B cell (primary cell): ENCODE measurements at regions not wholly inside any gene's neighbourhood (a gene's known extent, or its start where the extent isn't known, plus 50 kb on each side); places are given as distances from the start of the nearest gene placed in this dataset.

Experiments used
- ATAC-seq: fragments of 200-7000 bp; cut with Tn5 transposase; one replicate; pipeline ENCODE4 v1.10.0; 2021; ENCODE audit warnings: low read depth, mild to moderate bottlenecking, moderate number of reproducible peaks, moderate library complexity
- CTCF ChIA-PET: fragments of 350-600 bp; sonication (Branson Sonifier 250); formaldehyde crosslinking; loops from one replicate; lab custom pipeline; 2021; ENCODE audit warnings: antibody characterized with exemption, inconsistent platforms; lab: Charles Lee
- POLR2A ChIA-PET: fragments of 350-600 bp; sonication (Branson Sonifier 250); formaldehyde crosslinking; loops from one replicate; lab custom pipeline; 2021; ENCODE audit warnings: antibody characterized with exemption; lab: Charles Lee
- DNase-seq: peaks from one replicate; pipeline ENCODE4 v3.0.0; 2013
- H2AFZ ChIP-seq: 2 replicates; pipeline ENCODE4 v1.6.1; 2012; ENCODE audit warnings: mild to moderate bottlenecking, low read depth, low read length; ENCODE audit not compliant: insufficient read depth, poor library complexity, severe bottlenecking
- H3K27ac ChIP-seq, 2 donors: 1 replicate in 1 of 2; 2 replicates in 1 of 2; pipeline ENCODE4 v1.5.1; 2012 to 2013; ENCODE audit warnings: low read length in 2 of 2, mild to moderate bottlenecking in 2 of 2, moderate library complexity in 1 of 2
- H3K27me3 ChIP-seq, 4 experiments: fragments of 200-600 bp in 1 of 4; sonication (generic) in 1 of 4; replicated peaks in 1 of 4; 1 replicate in 2 of 4; 2 replicates in 2 of 4; pipeline versions ENCODE4 v1.6.1 to v1.7.0; 2013 to 2016; ENCODE audit warnings: low read length in 3 of 4, mild to moderate bottlenecking in 2 of 4, mixed read lengths in 1 of 4, moderate library complexity in 1 of 4; ENCODE audit not compliant: insufficient read depth in 4 of 4, control insufficient read depth in 3 of 4; ENCODE audit errors: control extremely low read depth in 1 of 4
- H3K36me3 ChIP-seq, 2 experiments: replicated peaks in 1 of 2; 1 replicate in 1 of 2; 2 replicates in 1 of 2; pipeline versions ENCODE4 v1.6.1 to v1.7.1; 2013; ENCODE audit warnings: low read length in 1 of 2; ENCODE audit not compliant: insufficient read depth in 2 of 2, control insufficient read depth in 1 of 2; ENCODE audit errors: control extremely low read depth in 1 of 2, extremely low read depth in 1 of 2
- H3K4me1 ChIP-seq, 2 donors: fragments of 200-600 bp in 1 of 2; sonication (generic) in 1 of 2; 1 replicate in 1 of 2; 2 replicates in 1 of 2; pipeline versions ENCODE4 v1.5.1 to v1.6.1; 2013 to 2017; ENCODE audit warnings: low read length in 2 of 2; ENCODE audit not compliant: control insufficient read depth in 2 of 2, insufficient read depth in 2 of 2
- H3K4me2 ChIP-seq: replicated peaks from 2 replicates; pipeline ENCODE3; 2012; ENCODE audit warnings: mild to moderate bottlenecking, low read depth, low read length; ENCODE audit not compliant: poor library complexity, severe bottlenecking
- H3K4me3 ChIP-seq, 5 experiments: fragments of 200-600 bp in 1 of 5; sonication (generic) in 1 of 5; 1 replicate in 3 of 5; 2 replicates in 2 of 5; pipeline versions ENCODE4 v1.5.1 to v1.7.0; 2011 to 2016; ENCODE audit warnings: low read length in 4 of 5, mild to moderate bottlenecking in 4 of 5, low read depth in 2 of 5, control low read depth in 1 of 5, moderate library complexity in 1 of 5; ENCODE audit not compliant: insufficient read depth in 1 of 5; ENCODE audit errors: control extremely low read depth in 1 of 5, extremely low read depth in 1 of 5
- H3K79me2 ChIP-seq: fragments of 200-600 bp; sonication (generic); one replicate; pipeline ENCODE4 v1.6.0; 2016; ENCODE audit warnings: low read length; ENCODE audit not compliant: control insufficient read depth, insufficient read depth
- H3K9ac ChIP-seq: fragments of 200-600 bp; sonication (generic); 2 replicates; pipeline ENCODE4 v1.6.1; 2017; ENCODE audit warnings: mild to moderate bottlenecking, low read length, moderate library complexity
- H3K9me3 ChIP-seq, 3 donors: one replicate each; pipeline versions ENCODE4 v1.6.1 to v1.7.1; 2013; ENCODE audit warnings: low read length in 2 of 3; ENCODE audit not compliant: control insufficient read depth in 2 of 3, insufficient read depth in 1 of 3; ENCODE audit errors: control extremely low read depth in 1 of 3
- H4K20me1 ChIP-seq: 2 replicates; pipeline ENCODE4 v1.6.0; 2012; ENCODE audit warnings: mild to moderate bottlenecking, low read length; ENCODE audit not compliant: insufficient read depth, control insufficient read depth, poor library complexity, severe bottlenecking
- H3K27ac Mint-ChIP-seq: one replicate; pipeline ENCODE4 v1.8.0; 2021; ENCODE audit warnings: mixed read lengths
- H3K27me3 Mint-ChIP-seq: one replicate; pipeline ENCODE4 v1.8.0; 2021; ENCODE audit warnings: mixed read lengths
- H3K4me1 Mint-ChIP-seq: one replicate; pipeline ENCODE4 v1.8.0; 2021; ENCODE audit warnings: mixed read lengths
- H3K4me3 Mint-ChIP-seq: one replicate; pipeline ENCODE4 v1.8.0; 2021; ENCODE audit warnings: mixed read lengths
- H3K9me3 Mint-ChIP-seq: one replicate; pipeline ENCODE4 v1.8.0; 2022; ENCODE audit warnings: mixed read lengths; ENCODE audit not compliant: insufficient read depth
- CTCF ChIP-seq: fragments of 200-600 bp; IDR thresholded peaks from one replicate; pipeline ENCODE4 v1.8.0; 2022; ENCODE audit warnings: antibody characterized with exemption, mild to moderate bottlenecking
- EZH2 ChIP-seq: IDR thresholded peaks from 2 replicates; pipeline ENCODE4 v1.6.1; 2012; ENCODE audit warnings: borderline replicate concordance, low read depth, mild to moderate bottlenecking, moderate library complexity, low read length; ENCODE audit not compliant: insufficient read depth, poor library complexity, severe bottlenecking
- WGBS: methylation state at CpG from one replicate; pipeline ENCODE4 v1.1.5; 2013; ENCODE audit warnings: missing lambda C conversion rate; ENCODE audit not compliant: insufficient coverage; 5-methylcytosine and 5-hydroxymethylcytosine counted together
- intact Hi-C: fragments of 100-400 bp; cut with micrococcal nuclease; formaldehyde crosslinking; loops from one replicate; pipeline ENCODE4 v1.10.0; 2022

- 100% methylated on average over 4 of the region's 4 CpGs for WGBS
- no peak for DNase-seq
- CTCF ChIA-PET = no interaction called here
These were observed 474.3 kb upstream of the KIF2A start for GRCh38 chr5:61831736-61832135.

GRCh38 chr5:61837788-61838187 is 468.2 kb upstream of the KIF2A start:
- POLR2A ChIA-PET = no interaction called here
- Histone ChIP-seq H3K36me3 (no peaks in the 10 kb centered on the region), H3K4me1 (no peaks in the 10 kb centered on the region), H4K20me1 (no peaks in the 10 kb centered on the region), H3K9ac (no peak overlapping the region), H3K79me2 (no peaks in the 10 kb centered on the region), H3K27me3 (peaks cover 0 to 4% (median 0%) of the 10 kb centered on the region in 4 experiments), H3K4me3 (no peak overlapping the region), H3K9me3 (peaks cover 0 to under 1% (median 0%) of the 10 kb centered on the region in 3 donors), H3K27ac (no peak overlapping the region), H2AFZ (no peak overlapping the region), H3K4me2 (no peak overlapping the region)
- TF ChIP-seq CTCF (no peak), EZH2 (no peak)
- no peak overlapping the region for H3K4me3 Mint-ChIP-seq
- DNase-seq (no peak), ATAC-seq (no peak)
- H3K4me1 Mint-ChIP-seq = no peaks in the 10 kb centered on the region
- H3K27ac Mint-ChIP-seq = no peak overlapping the region
- intact Hi-C loops = no loop called here
- peaks cover 23% of the 10 kb centered on the region for H3K27me3 Mint-ChIP-seq
- CTCF ChIA-PET = no interaction called here
- H3K9me3 Mint-ChIP-seq = no peaks in the 10 kb centered on the region

More at GRCh38 chr5:61831736-61832135, 474.3 kb upstream of the KIF2A start:
- no peak for ATAC-seq
- H3K27me3 ChIP-seq = no peaks in the 10 kb centered on the region
- H3K4me3 Mint-ChIP-seq = no peak overlapping the region
- no peaks in the 10 kb centered on the region for H3K79me2 ChIP-seq
- no peak overlapping the region for H3K4me3 ChIP-seq
- no peaks in the 10 kb centered on the region for H4K20me1 ChIP-seq
- intact Hi-C loops = no loop called here
- no peak overlapping the region for H3K27ac Mint-ChIP-seq
- H2AFZ ChIP-seq = no peak overlapping the region
- POLR2A ChIA-PET = no interaction called here
- no peak overlapping the region for H3K4me2 ChIP-seq
- H3K9me3 Mint-ChIP-seq = no peaks in the 10 kb centered on the region
- no peak overlapping the region for H3K9ac ChIP-seq
- H3K27ac ChIP-seq = no peak overlapping the region
- H3K36me3 ChIP-seq = no peaks in the 10 kb centered on the region
- TF ChIP-seq CTCF = no peak
- TF ChIP-seq EZH2 = no peak
- H3K9me3 ChIP-seq = peaks cover 0 to 3% (median 0%) of the 10 kb centered on the region in 3 donors
- H3K27me3 Mint-ChIP-seq = peaks cover 5% of the 10 kb centered on the region
- H3K4me1 Mint-ChIP-seq = no peaks in the 10 kb centered on the region
- H3K4me1 ChIP-seq = no peaks in the 10 kb centered on the region
